Lower leg skin (tissue), 4 donors: ENCODE measurements at regions not wholly inside any gene's neighbourhood (a gene's known extent, or its start where the extent isn't known, plus 50 kb on each side); places are given as distances from the start of the nearest gene placed in this dataset.

Source experiments
- DNase-seq, 2 donors: peaks; one replicate each; pipeline ENCODE4 v3.0.0-alpha.2; 2019; ENCODE audit warnings: low spot score in 2 of 2
- H3K4me3 ChIP-seq: fragments of 200-600 bp; sonication (generic); 2 replicates; pipeline ENCODE4 v1.5.1; 2017; ENCODE audit warnings: mild to moderate bottlenecking, low read depth; ENCODE audit not compliant: poor library complexity, severe bottlenecking
- CTCF ChIP-seq, 3 donors: fragments of 450-650 bp; IDR thresholded peaks; one replicate each; pipeline ENCODE4 v1.5.1; 2016; ENCODE audit warnings: antibody characterized with exemption in 3 of 3, mild to moderate bottlenecking in 3 of 3, moderate library complexity in 2 of 3
- POLR2A ChIP-seq, 2 donors: fragments of 450-650 bp; IDR thresholded peaks; one replicate each; pipeline ENCODE4 v1.6.1; 2016 to 2017; ENCODE audit warnings: antibody characterized with exemption in 2 of 2, mild to moderate bottlenecking in 1 of 2, moderate library complexity in 1 of 2
- WGBS, 2 donors: methylation state at CpG; one replicate each; pipeline ENCODE4 v1.1.5; 2018; 5-methylcytosine and 5-hydroxymethylcytosine counted together
- intact Hi-C: fragments of 100-400 bp; cut with DNase I; formaldehyde crosslinking; loops from one replicate; pipeline ENCODE4 v1.15.0; 2023; ENCODE audit warnings: low total_unique reads

- WGBS, 2 donors, result 77 to 78% methylated on average over 6 of the region's 6 CpGs
- intact Hi-C loops, result no loop called here
- TF ChIP-seq CTCF (IDR thresholded peaks at IDR 0.05) (no peak), POLR2A (IDR thresholded peaks at IDR 0.05) (no peak)
- no peak overlapping the region for H3K4me3 ChIP-seq
- DNase-seq, result no peak
These were observed 178.4 kb upstream of the ARID1B start for GRCh38 chr6:156598855-156599180.

GRCh38 chr6:156598071-156598854 is 178.9 kb upstream of the ARID1B start:
- no peak for DNase-seq
- H3K4me3 ChIP-seq, result no peak overlapping the region
- TF ChIP-seq CTCF (IDR thresholded peaks at IDR 0.05), result no peak
- no peak for TF ChIP-seq POLR2A (IDR thresholded peaks at IDR 0.05)
- WGBS, 2 donors, result 68 to 76% methylated on average over 22 of the region's 22 CpGs
- intact Hi-C loops, result no loop called here

GRCh38 chr6:156597095-156597494 is 180.1 kb upstream of the ARID1B start:
- H3K4me3 ChIP-seq, result no peak overlapping the region
- intact Hi-C loops, result no loop called here
- 79 to 80% methylated on average over 5 of the region's 5 CpGs for WGBS, 2 donors
- DNase-seq, result no peak
- TF ChIP-seq CTCF (IDR thresholded peaks at IDR 0.05) (no peak), POLR2A (IDR thresholded peaks at IDR 0.05) (no peak)

GRCh38 chr6:156595476-156595875 is 181.7 kb upstream of the ARID1B start:
- intact Hi-C loops, result no loop called here
- WGBS, 2 donors, result 77 to 91% methylated on average over 3 of the region's 3 CpGs
- TF ChIP-seq CTCF (IDR thresholded peaks at IDR 0.05) (no peak), POLR2A (IDR thresholded peaks at IDR 0.05) (no peak)
- no peak for DNase-seq
- no peak overlapping the region for H3K4me3 ChIP-seq

GRCh38 chr6:156593893-156594292 is 183.3 kb upstream of the ARID1B start:
- H3K4me3 ChIP-seq, result no peak overlapping the region
- intact Hi-C loops, result no loop called here
- whole genome bisulfite sequencing, 2 donors, result 82 to 89% methylated on average over 3 of the region's 3 CpGs
- DNase-seq, result no peak
- TF ChIP-seq POLR2A (IDR thresholded peaks at IDR 0.05), result no peak
- TF ChIP-seq CTCF (IDR thresholded peaks at IDR 0.05), result no peak

- 86 to 94% methylated on average over 1 of the region's 1 CpG for WGBS, 2 donors
- TF ChIP-seq POLR2A (IDR thresholded peaks at IDR 0.05) (no peak), CTCF (IDR thresholded peaks at IDR 0.05) (no peak)
- no peak overlapping the region for H3K4me3 ChIP-seq
- DNase-seq, result no peak
- intact Hi-C loops, result no loop called here
These were observed 184.1 kb upstream of the ARID1B start for GRCh38 chr6:156593127-156593526.
